Fibroblast of lung (primary cell): ENCODE measurements at regions not wholly inside any gene's neighbourhood (a gene's known extent, or its start where the extent isn't known, plus 50 kb on each side); places are given as distances from the start of the nearest gene placed in this dataset.

Experiments
- EZH2 ChIP-seq: IDR thresholded peaks from 2 replicates; pipeline ENCODE4 v1.5.1; 2012; ENCODE audit warnings: low read length, control low read depth, mild to moderate bottlenecking; ENCODE audit errors: missing control alignments
- TF ChIP-seq, protein P1 (sequence below), 2 donors: IDR thresholded peaks in 1 of 2; conservative IDR thresholded peaks in 1 of 2; 1 replicate in 1 of 2; 2 replicates in 1 of 2; pipeline ENCODE4 v1.5.1; 2011 to 2012; ENCODE audit warnings: low read length in 2 of 2, control low read depth in 1 of 2, inconsistent platforms in 1 of 2, low read depth in 1 of 2, mild to moderate bottlenecking in 1 of 2

GRCh38 chr21:22231013-22231412 is 1232.8 kb downstream of the NCAM2 start:
- TF ChIP-seq, protein P1, sequence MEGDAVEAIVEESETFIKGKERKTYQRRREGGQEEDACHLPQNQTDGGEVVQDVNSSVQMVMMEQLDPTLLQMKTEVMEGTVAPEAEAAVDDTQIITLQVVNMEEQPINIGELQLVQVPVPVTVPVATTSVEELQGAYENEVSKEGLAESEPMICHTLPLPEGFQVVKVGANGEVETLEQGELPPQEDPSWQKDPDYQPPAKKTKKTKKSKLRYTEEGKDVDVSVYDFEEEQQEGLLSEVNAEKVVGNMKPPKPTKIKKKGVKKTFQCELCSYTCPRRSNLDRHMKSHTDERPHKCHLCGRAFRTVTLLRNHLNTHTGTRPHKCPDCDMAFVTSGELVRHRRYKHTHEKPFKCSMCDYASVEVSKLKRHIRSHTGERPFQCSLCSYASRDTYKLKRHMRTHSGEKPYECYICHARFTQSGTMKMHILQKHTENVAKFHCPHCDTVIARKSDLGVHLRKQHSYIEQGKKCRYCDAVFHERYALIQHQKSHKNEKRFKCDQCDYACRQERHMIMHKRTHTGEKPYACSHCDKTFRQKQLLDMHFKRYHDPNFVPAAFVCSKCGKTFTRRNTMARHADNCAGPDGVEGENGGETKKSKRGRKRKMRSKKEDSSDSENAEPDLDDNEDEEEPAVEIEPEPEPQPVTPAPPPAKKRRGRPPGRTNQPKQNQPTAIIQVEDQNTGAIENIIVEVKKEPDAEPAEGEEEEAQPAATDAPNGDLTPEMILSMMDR (conservative IDR thresholded peaks at IDR 0.05 in 1 of 2, IDR thresholded peaks at IDR 0.05 in 1 of 2; ENCODE audit: low read depth in 1 of 2, low read length in 2 of 2) = no peak
- TF ChIP-seq EZH2 = no peak
